ENCODE measurements at regions not wholly inside any gene's neighbourhood (a gene's known extent, or its start where the extent isn't known, plus 50 kb on each side); places are given as distances from the start of the nearest gene placed in this dataset.

GRCh38 chr4:175447016-175447415 is 365.0 kb downstream of the GPM6A start:
- H3K9me3 Mint-ChIP-seq: peaks cover 4% of the 10 kb centered on the region
- no peak for DNase-seq (ENCODE audit: low spot score in 2 of 2, unreplicated experiment in 2 of 2)
- peaks cover 7% of the 10 kb centered on the region for H3K4me1 Mint-ChIP-seq
- H3K4me3 Mint-ChIP-seq: no peak overlapping the region
- TF ChIP-seq CTCF (IDR thresholded peaks at IDR 0.05; ENCODE audit: unreplicated experiment): no peak
- no peaks in the 10 kb centered on the region for H3K27me3 Mint-ChIP-seq (ENCODE audit: low read depth)
- no peak overlapping the region for H3K27ac Mint-ChIP-seq
- no peaks in the 10 kb centered on the region for H3K36me3 Mint-ChIP-seq

- Mint-ChIP-seq H3K4me1 (no peaks in the 10 kb centered on the region), H3K27me3 (ENCODE audit: low read depth) (no peaks in the 10 kb centered on the region), H3K27ac (no peak overlapping the region), H3K4me3 (no peak overlapping the region), H3K36me3 (no peaks in the 10 kb centered on the region), H3K9me3 (peaks cover 15% of the 10 kb centered on the region)
- no peak for TF ChIP-seq CTCF (IDR thresholded peaks at IDR 0.05; ENCODE audit: unreplicated experiment)
- no peak for DNase-seq (ENCODE audit: low spot score in 2 of 2, unreplicated experiment in 2 of 2)
These were observed 361.6 kb downstream of the GPM6A start for GRCh38 chr4:175450446-175450845.

- Mint-ChIP-seq H3K4me3 (no peak overlapping the region), H3K27ac (no peak overlapping the region), H3K27me3 (ENCODE audit: low read depth) (no peaks in the 10 kb centered on the region), H3K9me3 (peaks cover 24% of the 10 kb centered on the region), H3K36me3 (no peaks in the 10 kb centered on the region), H3K4me1 (no peaks in the 10 kb centered on the region)
- DNase-seq (ENCODE audit: low spot score in 2 of 2, unreplicated experiment in 2 of 2): no peak
- no peak for TF ChIP-seq CTCF (IDR thresholded peaks at IDR 0.05; ENCODE audit: unreplicated experiment)
These were observed 360.7 kb downstream of the GPM6A start for GRCh38 chr4:175451238-175451965.

- H3K4me1 Mint-ChIP-seq: peaks cover 5% of the 10 kb centered on the region
- H3K27me3 Mint-ChIP-seq (ENCODE audit: low read depth): no peaks in the 10 kb centered on the region
- H3K36me3 Mint-ChIP-seq: no peaks in the 10 kb centered on the region
- no peak overlapping the region for H3K27ac Mint-ChIP-seq
- H3K4me3 Mint-ChIP-seq: no peak overlapping the region
- H3K9me3 Mint-ChIP-seq: peaks cover 30% of the 10 kb centered on the region
- no peak for TF ChIP-seq CTCF (IDR thresholded peaks at IDR 0.05; ENCODE audit: unreplicated experiment)
- no peak for DNase-seq (ENCODE audit: low spot score in 2 of 2, unreplicated experiment in 2 of 2)
These were observed 358.6 kb downstream of the GPM6A start for GRCh38 chr4:175453456-175453855.

GRCh38 chr4:175456131-175456530 is 355.9 kb downstream of the GPM6A start:
- no peak for DNase-seq (ENCODE audit: low spot score in 2 of 2, unreplicated experiment in 2 of 2)
- Mint-ChIP-seq H3K4me3 (no peak overlapping the region), H3K36me3 (no peaks in the 10 kb centered on the region), H3K9me3 (peaks cover 26% of the 10 kb centered on the region), H3K4me1 (peaks cover 10% of the 10 kb centered on the region), H3K27me3 (ENCODE audit: low read depth) (no peaks in the 10 kb centered on the region), H3K27ac (no peak overlapping the region)
- TF ChIP-seq CTCF (IDR thresholded peaks at IDR 0.05; ENCODE audit: unreplicated experiment): no peak

All from mesothelial cell of epicardium (in vitro differentiated cells).